Breast epithelium (tissue), 4 donors: ENCODE measurements at regions not wholly inside any gene's neighbourhood (a gene's known extent, or its start where the extent isn't known, plus 50 kb on each side); places are given as distances from the start of the nearest gene placed in this dataset.

Experiments
- DNase-seq, 2 donors: peaks; one replicate each; pipeline ENCODE4 v3.0.0-alpha.2; 2019; ENCODE audit warnings: low spot score in 2 of 2
- H3K27ac ChIP-seq, 2 donors: fragments of 200-600 bp; sonication (generic) in 1 of 2; one replicate each; pipeline ENCODE4 v1.5.1; 2016 to 2019; ENCODE audit warnings: mild to moderate bottlenecking in 1 of 2
- H3K27me3 ChIP-seq, 2 donors: fragments of 200-600 bp; sonication (generic) in 1 of 2; one replicate each; pipeline versions ENCODE4 v1.5.1 to v1.6.0; 2017 to 2019; ENCODE audit warnings: control low read depth in 1 of 2, mild to moderate bottlenecking in 1 of 2
- H3K36me3 ChIP-seq: fragments of 200-600 bp; one replicate; pipeline ENCODE4 v1.5.1; 2019
- H3K4me1 ChIP-seq, 2 donors: fragments of 200-600 bp; sonication (generic); one replicate each; pipeline ENCODE4 v1.5.1; 2016 to 2019; ENCODE audit warnings: control low read depth in 1 of 2
- H3K4me3 ChIP-seq, 3 donors: fragments of 200-600 bp; sonication (generic); 1 replicate in 2 of 3; 2 replicates in 1 of 3; pipeline ENCODE4 v1.5.1; 2016 to 2019; ENCODE audit warnings: mild to moderate bottlenecking in 3 of 3, moderate library complexity in 2 of 3
- H3K9me3 ChIP-seq, 2 donors: fragments of 200-600 bp; sonication (generic) in 1 of 2; one replicate each; pipeline ENCODE4 v1.5.1; 2016 to 2019; ENCODE audit warnings: control low read depth in 1 of 2
- CTCF ChIP-seq, 3 donors: fragments of 450-650 bp; IDR thresholded peaks; one replicate each; pipeline ENCODE4 v1.5.1; 2016 to 2017; ENCODE audit warnings: antibody characterized with exemption in 3 of 3, mild to moderate bottlenecking in 3 of 3, moderate library complexity in 3 of 3
- POLR2A ChIP-seq: fragments of 450-650 bp; IDR thresholded peaks from one replicate; pipeline ENCODE4 v1.6.1; 2016; ENCODE audit warnings: antibody characterized with exemption, mild to moderate bottlenecking, moderate library complexity
- POLR2AphosphoS5 ChIP-seq, 3 donors: sonication (generic); formaldehyde crosslinking; IDR thresholded peaks; one replicate each; pipeline ENCODE4 v1.6.1; 2017; ENCODE audit warnings: antibody characterized with exemption in 3 of 3
- intact Hi-C: fragments of 100-400 bp; cut with DNase I; formaldehyde crosslinking; loops from one replicate; pipeline ENCODE4 v1.15.1; 2023; ENCODE audit warnings: low total_unique reads

- TF ChIP-seq POLR2AphosphoS5 (IDR thresholded peaks at IDR 0.05): no peak
- TF ChIP-seq CTCF (IDR thresholded peaks at IDR 0.05): no peak
- no peak for TF ChIP-seq POLR2A
- Histone ChIP-seq H3K27ac (no peak overlapping the region), H3K4me3 (no peak overlapping the region), H3K36me3 (no peaks in the 10 kb centered on the region), H3K9me3 (no peaks in the 10 kb centered on the region), H3K4me1 (no peaks in the 10 kb centered on the region), H3K27me3 (no peaks in the 10 kb centered on the region)
- intact Hi-C loops: no loop called here
- no peak for DNase-seq
Observed at GRCh38 chr3:110783541-110783940, 288.1 kb upstream of the NECTIN3 start.

- TF ChIP-seq POLR2A (no peak), CTCF (IDR thresholded peaks at IDR 0.05) (no peak), POLR2AphosphoS5 (IDR thresholded peaks at IDR 0.05) (no peak)
- no peaks in the 10 kb centered on the region for H3K4me1 ChIP-seq
- H3K9me3 ChIP-seq: no peaks in the 10 kb centered on the region
- H3K27ac ChIP-seq: no peak overlapping the region
- no peak for DNase-seq
- no peak overlapping the region for H3K4me3 ChIP-seq
- intact Hi-C loops: no loop called here
- H3K36me3 ChIP-seq: peaks cover 3% of the 10 kb centered on the region
- H3K27me3 ChIP-seq: no peaks in the 10 kb centered on the region
Observed at GRCh38 chr3:110788794-110789193, 282.8 kb upstream of the NECTIN3 start.

DNA sequence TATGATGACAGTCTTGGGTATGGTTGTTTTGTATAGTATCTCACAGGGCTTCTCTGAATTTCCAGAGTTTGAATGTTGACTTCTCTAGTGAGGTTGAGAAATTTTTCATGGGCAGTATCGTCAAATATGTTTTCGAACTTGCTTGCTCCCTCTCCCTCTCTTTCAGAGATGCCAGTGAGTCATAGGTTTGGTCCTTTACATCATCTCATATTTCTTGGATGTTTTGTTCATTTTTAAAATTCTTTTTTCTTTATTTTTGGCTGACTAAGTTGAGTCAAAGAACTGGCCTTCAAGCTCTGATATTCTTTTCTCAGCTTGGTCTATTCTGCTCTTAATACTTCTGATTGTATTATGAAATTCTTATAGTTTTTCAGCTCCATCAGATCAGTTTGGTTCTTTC, 282.3 kb upstream of the NECTIN3 start:
- Histone ChIP-seq H3K9me3 (no peaks in the 10 kb centered on the region), H3K4me1 (no peaks in the 10 kb centered on the region), H3K36me3 (peaks cover 3% of the 10 kb centered on the region), H3K27ac (no peak overlapping the region), H3K4me3 (no peak overlapping the region), H3K27me3 (no peaks in the 10 kb centered on the region)
- DNase-seq: no peak
- TF ChIP-seq POLR2AphosphoS5 (IDR thresholded peaks at IDR 0.05): no peak
- TF ChIP-seq POLR2A: no peak
- TF ChIP-seq CTCF (IDR thresholded peaks at IDR 0.05): no peak
- intact Hi-C loops: no loop called here

DNA sequence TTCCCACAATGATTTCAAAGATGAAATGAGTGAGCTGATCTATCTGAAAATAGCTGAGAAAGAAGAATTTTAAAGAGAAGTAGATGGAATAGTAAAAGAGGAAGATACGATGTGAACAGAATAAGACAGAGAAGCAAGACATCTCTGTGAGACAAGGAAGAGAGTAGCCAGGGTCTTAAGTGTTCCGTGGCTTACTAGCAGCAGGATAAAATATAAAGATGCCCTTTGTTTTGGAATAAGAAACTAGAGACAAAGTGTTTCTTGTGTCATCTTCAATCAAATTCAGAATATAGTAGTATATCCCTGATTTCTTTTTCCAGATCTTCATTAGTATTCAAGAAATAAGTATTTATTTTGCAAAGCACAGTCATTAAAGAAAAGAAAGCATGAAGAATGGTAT, 281.0 kb upstream of the NECTIN3 start:
- no peak for TF ChIP-seq POLR2AphosphoS5 (IDR thresholded peaks at IDR 0.05)
- TF ChIP-seq CTCF (IDR thresholded peaks at IDR 0.05): no peak
- no peak for TF ChIP-seq POLR2A
- Histone ChIP-seq H3K36me3 (peaks cover 3% of the 10 kb centered on the region), H3K9me3 (no peaks in the 10 kb centered on the region), H3K4me1 (no peaks in the 10 kb centered on the region), H3K27me3 (no peaks in the 10 kb centered on the region), H3K27ac (no peak overlapping the region), H3K4me3 (no peak overlapping the region)
- no peak for DNase-seq
- intact Hi-C loops: no loop called here

- no peak overlapping the region for H3K4me3 ChIP-seq
- DNase-seq: no peak
- no peak for TF ChIP-seq POLR2AphosphoS5 (IDR thresholded peaks at IDR 0.05)
- no peak for TF ChIP-seq POLR2A
- no peak for TF ChIP-seq CTCF (IDR thresholded peaks at IDR 0.05)
- no peaks in the 10 kb centered on the region for H3K27me3 ChIP-seq
- H3K9me3 ChIP-seq: no peaks in the 10 kb centered on the region
- H3K4me1 ChIP-seq: no peaks in the 10 kb centered on the region
- intact Hi-C loops: no loop called here
- peaks cover 3% of the 10 kb centered on the region for H3K36me3 ChIP-seq
- no peak overlapping the region for H3K27ac ChIP-seq
Observed at GRCh38 chr3:110791995-110792686, 279.5 kb upstream of the NECTIN3 start.
